AG10803 (cell line): ENCODE measurements at regions not wholly inside any gene's neighbourhood (a gene's known extent, or its start where the extent isn't known, plus 50 kb on each side); places are given as distances from the start of the nearest gene placed in this dataset.

Source experiments
- DNase-seq: peaks from one replicate; pipeline ENCODE4 v3.0.0; 2010; ENCODE audit warnings: low read depth
- H3K4me3 ChIP-seq: 2 replicates; pipeline ENCODE4 v1.5.1; 2011; ENCODE audit warnings: mild to moderate bottlenecking, low read length, control low read depth
- TF ChIP-seq, protein P1 (sequence below): conservative IDR thresholded peaks from 2 replicates; pipeline ENCODE4 v1.5.1; 2011; ENCODE audit warnings: mild to moderate bottlenecking, low read length, control low read depth, inconsistent platforms

DNA sequence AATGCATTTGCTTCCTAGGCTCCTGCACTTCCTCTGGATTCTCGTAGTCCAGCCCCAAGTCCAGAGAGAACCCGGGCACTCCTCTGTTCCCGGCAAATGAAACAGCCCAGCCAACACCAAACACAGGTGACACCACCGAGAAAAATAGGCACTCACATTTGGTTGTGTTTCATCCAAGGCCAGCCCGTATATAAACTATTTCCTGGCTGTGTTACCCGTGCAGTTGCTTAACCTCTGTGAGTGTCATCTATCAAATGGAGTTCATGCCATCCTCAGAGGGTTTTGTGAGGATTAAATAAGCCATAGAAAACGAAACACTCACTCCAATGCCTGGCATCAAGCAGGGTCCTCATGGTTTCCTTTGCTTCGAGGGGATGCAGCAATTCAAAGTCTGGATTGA is 115.2 kb downstream of the BOD1 start:
- H3K4me3 ChIP-seq: no peak overlapping the region
- TF ChIP-seq, protein P1, sequence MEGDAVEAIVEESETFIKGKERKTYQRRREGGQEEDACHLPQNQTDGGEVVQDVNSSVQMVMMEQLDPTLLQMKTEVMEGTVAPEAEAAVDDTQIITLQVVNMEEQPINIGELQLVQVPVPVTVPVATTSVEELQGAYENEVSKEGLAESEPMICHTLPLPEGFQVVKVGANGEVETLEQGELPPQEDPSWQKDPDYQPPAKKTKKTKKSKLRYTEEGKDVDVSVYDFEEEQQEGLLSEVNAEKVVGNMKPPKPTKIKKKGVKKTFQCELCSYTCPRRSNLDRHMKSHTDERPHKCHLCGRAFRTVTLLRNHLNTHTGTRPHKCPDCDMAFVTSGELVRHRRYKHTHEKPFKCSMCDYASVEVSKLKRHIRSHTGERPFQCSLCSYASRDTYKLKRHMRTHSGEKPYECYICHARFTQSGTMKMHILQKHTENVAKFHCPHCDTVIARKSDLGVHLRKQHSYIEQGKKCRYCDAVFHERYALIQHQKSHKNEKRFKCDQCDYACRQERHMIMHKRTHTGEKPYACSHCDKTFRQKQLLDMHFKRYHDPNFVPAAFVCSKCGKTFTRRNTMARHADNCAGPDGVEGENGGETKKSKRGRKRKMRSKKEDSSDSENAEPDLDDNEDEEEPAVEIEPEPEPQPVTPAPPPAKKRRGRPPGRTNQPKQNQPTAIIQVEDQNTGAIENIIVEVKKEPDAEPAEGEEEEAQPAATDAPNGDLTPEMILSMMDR: no peak
- no peak for DNase-seq

- TF ChIP-seq, protein P1: no peak
- no peak overlapping the region for H3K4me3 ChIP-seq
- no peak for DNase-seq
Observed at GRCh38 chr5:173500213-173500560, 116.3 kb downstream of the BOD1 start.

- H3K4me3 ChIP-seq: no peak overlapping the region
- no peak for DNase-seq
- TF ChIP-seq, protein P1: no peak
Observed at GRCh38 chr5:173499471-173500212, 116.8 kb downstream of the BOD1 start.

DNA sequence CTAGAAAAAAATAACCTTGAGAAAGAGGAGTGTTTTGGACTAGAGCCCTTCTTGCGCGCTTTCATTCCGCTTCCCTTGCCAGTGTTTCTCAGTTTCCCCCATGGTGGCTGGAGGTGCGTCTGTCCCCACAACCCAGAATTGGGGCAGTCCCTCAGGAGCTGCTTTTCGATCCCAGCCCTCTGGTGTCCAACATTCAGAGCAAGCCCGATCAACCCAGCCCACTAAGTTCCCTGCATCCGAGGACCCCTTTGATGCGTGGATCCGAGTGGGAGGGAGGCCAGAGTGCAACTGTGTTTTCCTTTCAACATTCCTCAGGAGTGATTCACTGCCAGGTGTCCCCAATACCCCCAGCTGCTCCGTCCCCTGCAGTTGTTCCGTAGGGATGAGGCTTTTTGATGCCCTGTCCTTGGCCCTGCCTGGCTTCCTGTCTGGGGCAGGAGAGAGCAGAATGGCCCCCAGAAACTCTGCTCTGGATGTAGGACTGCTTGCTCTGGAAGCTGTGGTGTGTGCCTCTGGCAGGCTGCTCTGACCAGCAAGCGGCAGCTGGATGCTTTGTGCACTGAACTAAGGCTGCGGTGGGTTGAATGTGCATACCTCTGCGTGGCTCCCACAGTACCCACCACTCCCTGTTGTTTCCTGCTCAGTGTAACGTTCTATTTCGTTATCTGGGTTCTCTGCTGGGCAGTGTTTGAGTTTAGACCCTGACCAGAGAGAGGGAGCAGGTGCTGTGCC is 117.5 kb downstream of the BOD1 start:
- no peak for DNase-seq
- TF ChIP-seq, protein P1: no peak
- H3K4me3 ChIP-seq: no peak overlapping the region

DNA sequence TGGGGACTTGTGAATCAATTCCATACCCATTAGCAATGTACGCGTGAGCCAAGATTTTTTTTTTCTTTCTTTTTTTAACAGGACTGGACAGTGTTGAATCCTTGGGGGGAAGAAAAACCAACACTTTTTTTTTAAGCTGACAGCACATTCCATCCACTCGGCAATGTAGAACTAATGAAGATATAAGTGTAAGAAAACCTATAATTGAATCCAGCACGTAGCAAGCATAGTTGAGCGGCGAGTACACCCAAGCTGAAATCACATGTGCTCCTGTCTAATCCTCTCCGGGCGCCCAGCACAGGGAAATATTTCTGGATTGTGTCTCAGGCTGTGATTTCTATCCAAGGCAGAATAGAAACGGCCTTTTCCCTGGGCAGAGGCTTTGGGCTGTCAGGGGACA is 118.2 kb downstream of the BOD1 start:
- TF ChIP-seq, protein P1: peak; percentile 29
- peak; percentile 98 for DNase-seq
- no peak overlapping the region for H3K4me3 ChIP-seq

DNA sequence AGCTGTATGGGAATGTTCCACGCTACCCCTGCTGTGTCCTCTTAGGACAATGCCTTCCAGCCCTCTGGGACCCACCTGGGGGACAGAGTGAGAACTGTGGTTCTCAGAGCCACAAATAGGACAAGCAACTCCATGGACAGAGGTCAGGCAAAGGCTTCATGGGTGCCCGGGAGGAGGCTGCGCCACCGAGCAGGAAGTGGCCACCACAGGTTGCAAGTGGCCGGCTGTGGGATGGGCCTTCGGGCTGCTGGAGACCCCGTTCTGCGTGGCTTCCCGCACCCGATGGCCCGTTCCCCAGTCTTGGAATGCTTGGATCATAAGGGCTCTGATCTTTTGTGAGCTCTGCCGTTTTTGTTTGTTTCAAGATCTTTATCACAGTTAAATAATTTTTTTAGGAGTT is 118.8 kb downstream of the BOD1 start:
- H3K4me3 ChIP-seq: no peak overlapping the region
- DNase-seq: no peak
- TF ChIP-seq, protein P1: no peak

- TF ChIP-seq, protein P1: no peak
- H3K4me3 ChIP-seq: no peak overlapping the region
- DNase-seq: no peak
Observed at GRCh38 chr5:173496883-173497255, 119.6 kb downstream of the BOD1 start.
